Omental fat pad (tissue), 3 donors: ENCODE measurements at regions not wholly inside any gene's neighbourhood (a gene's known extent, or its start where the extent isn't known, plus 50 kb on each side); places are given as distances from the start of the nearest gene placed in this dataset.

Experiments used
- ATAC-seq: fragments of 150-250 bp; one replicate; pipeline ENCODE4 v1.9.1; 2016; ENCODE audit warnings: mild to moderate bottlenecking, moderate library complexity; ENCODE audit not compliant: low FRiP score
- DNase-seq: peaks from one replicate; pipeline ENCODE4 v3.0.0-alpha.2; 2019; ENCODE audit warnings: low spot score
- CTCF ChIP-seq, 3 donors: fragments of 450-650 bp; IDR thresholded peaks; one replicate each; pipeline ENCODE4 v1.5.1; 2016 to 2017; ENCODE audit warnings: antibody characterized with exemption in 3 of 3, mild to moderate bottlenecking in 3 of 3, moderate library complexity in 2 of 3

GRCh38 chr3:74074700-74075099 is 450.0 kb upstream of the PDZRN3 start:
- no peak for ATAC-seq

GRCh38 chr3:74067296-74067695 is 442.6 kb upstream of the PDZRN3 start:
- ATAC-seq: no peak
- TF ChIP-seq CTCF (IDR thresholded peaks at IDR 0.05): no peak

More at GRCh38 chr3:74074700-74075099, 450.0 kb upstream of the PDZRN3 start:
- no peak for TF ChIP-seq CTCF (IDR thresholded peaks at IDR 0.05)
- DNase-seq: no peak

GRCh38 chr3:74066456-74066855 is 441.7 kb upstream of the PDZRN3 start:
- DNase-seq (no peak), ATAC-seq (no peak)
- no peak for TF ChIP-seq CTCF (IDR thresholded peaks at IDR 0.05)

More at GRCh38 chr3:74067296-74067695, 442.6 kb upstream of the PDZRN3 start:
- no peak for DNase-seq

- no peak for DNase-seq
- no peak for ATAC-seq
- TF ChIP-seq CTCF (IDR thresholded peaks at IDR 0.05): no peak
Observed at GRCh38 chr3:74059923-74060600, 435.3 kb upstream of the PDZRN3 start.

- DNase-seq: no peak
- no peak for ATAC-seq
- no peak for TF ChIP-seq CTCF (IDR thresholded peaks at IDR 0.05)
Observed at GRCh38 chr3:74059301-74059922, 434.7 kb upstream of the PDZRN3 start.

- ATAC-seq (no peak), DNase-seq (no peak)
- TF ChIP-seq CTCF (IDR thresholded peaks at IDR 0.05): no peak
Observed at GRCh38 chr3:74057169-74057568, 432.4 kb upstream of the PDZRN3 start.

- ATAC-seq (no peak), DNase-seq (no peak)
- TF ChIP-seq CTCF (IDR thresholded peaks at IDR 0.05): no peak
Observed at GRCh38 chr3:74055061-74055460, 430.3 kb upstream of the PDZRN3 start.
